Stimulated activated CD4-positive, alpha-beta T cell treated with anti-CD3 and anti-CD28 coated beads, Interleukin-12 subunit alpha, Interleukin-12 subunit beta, amount 100 ng/mL, for 4 hours (primary cell): ENCODE measurements at regions not wholly inside any gene's neighbourhood (a gene's known extent, or its start where the extent isn't known, plus 50 kb on each side); places are given as distances from the start of the nearest gene placed in this dataset.
"Not testable (repeated sequence)": the region's sequence is repeated elsewhere in the genome, so short reads cannot be mapped to it uniquely, and the experiment has no call there.

Experiments
- DNase-seq: peaks from one replicate; pipeline ENCODE4 v3.0.0-alpha.2; 2020

DNA sequence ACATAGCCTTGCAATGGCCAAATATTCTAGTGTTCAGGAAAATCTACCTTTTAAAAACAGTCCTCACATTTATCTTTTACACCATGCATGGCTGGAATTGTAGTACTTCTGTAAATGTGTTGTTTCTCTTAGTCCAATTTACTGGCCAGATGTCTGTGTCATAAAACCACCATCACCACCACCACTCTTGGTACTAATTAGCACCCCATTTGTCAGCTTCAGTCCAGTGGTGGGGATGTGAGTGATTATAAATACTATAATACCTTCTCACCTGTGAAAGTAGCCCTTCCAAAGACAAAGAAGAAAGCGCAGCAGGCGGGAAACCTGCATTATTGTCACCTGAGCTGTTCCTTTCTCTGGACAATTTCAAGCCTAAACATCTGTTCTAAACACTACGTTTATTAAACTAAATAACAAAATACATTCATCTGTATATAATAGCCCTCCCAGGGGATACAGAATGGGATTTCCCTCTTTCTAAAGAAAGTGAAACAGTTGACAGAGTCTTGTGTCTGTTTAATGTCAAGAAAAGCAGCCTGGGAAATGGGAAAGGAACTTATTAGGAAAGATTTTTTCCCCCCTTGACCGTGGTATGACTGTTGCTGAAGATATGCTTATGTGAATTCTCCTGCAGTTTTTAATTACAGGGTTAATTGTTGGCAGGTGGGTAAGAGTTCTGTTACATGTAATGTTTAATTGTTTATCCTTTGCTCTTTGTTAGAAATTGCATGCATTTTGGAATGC lies 144.5 kb upstream of the NUDT12 start:
- DNase-seq = no peak

GRCh38 chr5:103703617-103704016 lies 141.0 kb upstream of the NUDT12 start:
- DNase-seq = no peak

DNA sequence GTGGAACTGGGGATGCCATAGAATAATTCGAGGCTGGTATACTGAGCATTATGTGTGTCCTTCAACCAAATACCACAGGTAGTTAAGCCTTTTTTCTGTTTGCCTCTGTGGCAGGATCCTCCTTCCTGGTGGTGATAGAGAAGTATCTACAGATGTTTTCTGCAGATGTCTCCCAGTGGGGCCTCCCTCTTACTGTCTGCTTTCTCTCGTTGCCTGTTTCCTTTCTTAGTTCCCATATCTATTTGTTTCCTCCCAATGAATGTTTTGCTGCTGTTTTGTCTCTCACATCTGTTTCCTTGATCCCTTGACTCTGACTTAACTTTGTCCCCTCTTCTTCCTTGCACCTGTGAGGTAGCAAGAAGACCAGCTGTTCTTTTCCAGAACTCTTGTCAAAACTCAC lies 130.9 kb upstream of the NUDT12 start:
- DNase-seq = no peak

DNA sequence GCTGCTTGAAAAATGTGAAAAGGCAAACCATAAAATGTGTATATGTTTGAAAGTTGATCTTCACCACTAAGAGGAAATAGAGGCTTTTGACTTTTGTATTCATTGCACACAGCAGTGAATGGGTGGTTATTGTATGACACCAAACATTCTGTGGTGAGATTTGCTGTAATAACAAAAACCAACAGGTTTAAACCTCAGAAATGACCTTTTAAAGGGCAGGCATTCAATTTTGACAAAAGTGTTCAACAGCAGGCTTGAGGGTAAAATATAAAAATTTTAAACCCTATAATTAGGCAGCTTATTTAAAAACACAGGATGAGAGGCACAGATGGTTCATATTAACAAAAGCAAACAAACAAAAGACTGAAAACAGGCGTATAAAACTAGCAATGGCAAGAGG lies 128.1 kb upstream of the NUDT12 start:
- DNase-seq = no peak

DNA sequence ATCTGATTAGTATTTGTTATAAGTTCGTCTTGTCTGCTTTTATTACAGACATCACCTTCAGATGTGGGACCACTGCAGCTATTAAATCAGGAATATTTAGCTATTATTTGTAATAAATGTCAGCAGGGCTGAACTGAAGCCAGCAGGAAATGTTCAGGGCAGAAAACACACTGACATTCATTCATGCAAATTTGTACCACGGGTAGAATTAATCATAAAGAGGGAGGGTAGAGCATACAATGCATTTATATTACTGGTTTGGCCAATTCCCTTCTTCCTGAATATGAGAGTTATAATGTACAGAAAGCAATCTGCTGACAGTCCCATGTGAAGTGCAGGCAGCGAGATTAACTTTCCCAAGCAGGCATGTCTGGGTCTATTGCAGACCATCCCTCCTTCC lies 117.3 kb upstream of the NUDT12 start:
- DNase-seq = no peak

GRCh38 chr5:103676198-103676597 lies 113.6 kb upstream of the NUDT12 start:
- DNase-seq = not testable (repeated sequence)

GRCh38 chr5:103674739-103675138 lies 112.2 kb upstream of the NUDT12 start:
- DNase-seq = no peak

DNA sequence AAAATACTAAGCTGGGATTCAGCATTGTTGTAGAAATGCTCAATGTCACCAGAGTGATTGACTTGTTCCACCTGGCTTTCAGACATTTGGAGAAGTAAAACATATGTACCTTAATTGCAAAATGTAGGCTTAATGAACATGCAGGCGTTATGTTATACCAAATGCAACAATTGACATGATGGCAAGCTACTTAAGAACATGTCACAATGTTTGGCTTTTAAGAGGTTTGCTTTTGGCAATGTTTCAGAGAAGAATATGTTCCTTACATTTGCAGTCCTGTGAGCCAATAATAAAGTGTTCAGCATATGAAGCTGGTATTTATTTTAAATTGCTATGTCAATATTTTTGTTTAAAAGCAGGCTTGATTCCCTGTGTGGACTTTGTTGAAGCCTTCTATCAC lies 111.7 kb upstream of the NUDT12 start:
- DNase-seq = no peak

- DNase-seq = no peak
These were observed 107.0 kb upstream of the NUDT12 start for GRCh38 chr5:103669615-103670014.

GRCh38 chr5:103668281-103668680 lies 105.7 kb upstream of the NUDT12 start:
- DNase-seq = no peak

GRCh38 chr5:103667068-103667467 lies 104.5 kb upstream of the NUDT12 start:
- no peak for DNase-seq

GRCh38 chr5:103657301-103657700 lies 94.7 kb upstream of the NUDT12 start:
- no peak for DNase-seq

DNA sequence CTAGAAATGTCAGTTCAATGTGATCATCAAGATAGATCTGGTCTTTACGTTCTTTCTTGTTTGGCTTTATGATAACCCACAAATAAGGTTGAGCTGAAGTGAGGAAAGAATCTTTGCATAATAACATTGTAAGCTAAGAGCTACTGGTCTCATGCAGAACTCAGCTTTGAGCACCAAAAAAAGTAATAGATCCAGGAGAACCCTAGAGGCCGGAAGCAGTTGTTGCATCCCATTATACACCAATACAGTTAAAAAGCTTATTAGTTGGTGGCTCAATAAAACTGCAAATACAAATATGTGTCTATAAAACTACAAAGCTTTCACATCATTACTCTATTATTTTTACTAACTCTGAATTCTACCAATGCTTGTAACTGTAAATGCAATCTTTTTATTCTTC lies 85.5 kb upstream of the NUDT12 start:
- no peak for DNase-seq

DNA sequence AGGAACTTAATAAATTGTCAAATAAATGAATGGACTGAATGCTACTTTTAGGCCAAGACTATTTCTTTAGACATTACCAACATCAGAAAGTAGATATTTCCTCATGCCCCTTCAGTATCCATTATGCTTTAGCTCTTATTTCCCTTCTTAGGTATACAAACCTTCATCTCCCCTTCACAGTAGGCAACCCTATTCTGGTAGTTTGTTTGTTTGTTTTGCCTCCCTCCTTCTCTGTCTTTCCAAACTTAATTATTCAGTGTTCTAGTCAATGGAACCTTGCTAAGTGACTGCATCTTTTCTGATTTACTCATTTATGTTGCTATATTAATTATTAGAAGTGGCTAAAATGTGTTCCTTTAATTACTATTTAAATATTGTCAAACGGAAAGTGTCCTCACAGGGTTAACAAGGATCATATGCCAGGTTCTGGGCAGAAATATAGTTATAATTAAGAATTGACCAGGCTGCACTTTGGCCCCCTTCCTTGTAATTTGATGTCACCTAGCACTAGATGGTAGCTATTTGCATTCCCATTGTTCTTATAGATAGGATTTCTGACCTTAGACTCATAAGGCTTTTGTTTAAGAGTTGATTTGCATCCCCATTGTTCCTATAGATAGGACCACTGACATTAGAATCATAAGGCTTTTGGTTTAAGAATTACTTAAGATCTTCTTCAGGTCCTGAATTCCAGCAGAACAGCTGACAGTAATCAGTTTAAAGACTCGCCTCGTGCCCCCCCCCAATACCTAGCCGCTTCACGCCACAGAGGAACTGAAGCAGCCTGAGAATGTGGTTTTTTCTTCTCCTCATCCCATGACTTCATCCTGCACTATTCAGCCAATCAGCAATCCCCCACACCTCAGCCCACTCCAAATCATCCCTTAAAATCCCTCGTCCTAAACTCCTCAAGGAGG lies 84.4 kb upstream of the NUDT12 start:
- DNase-seq = no peak

- no peak for DNase-seq
These were observed 83.2 kb upstream of the NUDT12 start for GRCh38 chr5:103645816-103646215.

DNA sequence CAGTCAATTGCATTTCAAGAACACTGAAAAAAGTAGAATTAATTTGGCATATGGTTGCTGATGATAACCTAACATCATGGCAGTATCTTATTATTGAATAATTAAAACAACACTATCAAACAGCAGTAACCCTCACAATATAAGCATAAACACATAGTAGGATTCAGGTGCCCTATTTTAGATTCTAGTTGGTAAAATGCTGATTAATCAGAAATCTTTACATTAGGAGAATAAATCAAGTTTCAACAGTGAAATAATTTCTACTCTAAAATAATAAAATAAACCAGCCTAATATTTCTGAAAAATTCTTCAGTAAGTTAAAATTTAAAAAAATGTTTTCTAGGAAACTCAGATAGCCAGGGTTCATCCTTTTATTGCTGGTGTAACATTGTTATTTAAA lies 76.4 kb upstream of the NUDT12 start:
- DNase-seq = no peak

DNA sequence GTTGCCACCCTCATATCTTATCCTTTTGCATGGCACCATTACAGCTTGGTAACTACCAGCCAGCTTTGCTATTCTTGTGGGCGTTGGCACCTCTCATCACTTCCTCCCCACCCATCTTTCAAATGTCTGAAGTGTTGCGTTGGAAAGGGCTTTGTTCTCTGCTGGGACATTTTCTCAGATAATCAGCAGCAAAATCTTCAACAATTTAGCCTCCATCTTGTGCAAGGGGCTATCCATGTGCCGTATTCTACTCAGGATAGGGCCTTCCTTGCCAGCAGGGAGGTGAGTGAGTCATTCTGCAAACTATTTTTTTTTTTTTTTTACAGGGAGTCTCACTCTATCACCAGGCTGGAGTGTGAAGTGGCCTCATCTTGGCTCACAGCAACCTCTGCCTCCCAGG lies 62.1 kb upstream of the NUDT12 start:
- no peak for DNase-seq

DNA sequence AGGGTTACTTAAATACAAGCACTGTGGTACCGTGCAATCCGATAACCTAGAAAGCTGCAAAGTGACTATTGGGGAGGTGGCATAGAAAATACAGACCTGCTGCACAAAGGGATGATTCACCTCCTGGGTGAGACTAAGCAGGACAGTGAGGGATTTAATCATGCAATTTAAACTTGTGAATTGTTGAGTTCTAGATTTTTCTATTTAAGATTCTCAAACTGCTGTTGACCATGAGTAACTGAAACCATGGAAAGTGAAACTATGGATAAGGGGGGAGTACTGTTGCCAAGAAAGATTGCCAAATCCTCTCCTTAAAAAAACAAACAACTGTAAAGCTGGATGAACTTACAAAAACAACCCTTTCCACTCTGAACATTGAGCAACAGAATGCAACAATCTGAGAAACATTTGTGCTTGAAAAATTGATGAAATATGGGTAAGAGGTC lies 61.5 kb upstream of the NUDT12 start:
- no peak for DNase-seq

GRCh38 chr5:103623425-103623824 lies 60.8 kb upstream of the NUDT12 start:
- DNase-seq = no peak

- no peak for DNase-seq
These were observed 59.0 kb upstream of the NUDT12 start for GRCh38 chr5:103621548-103621930.

DNA sequence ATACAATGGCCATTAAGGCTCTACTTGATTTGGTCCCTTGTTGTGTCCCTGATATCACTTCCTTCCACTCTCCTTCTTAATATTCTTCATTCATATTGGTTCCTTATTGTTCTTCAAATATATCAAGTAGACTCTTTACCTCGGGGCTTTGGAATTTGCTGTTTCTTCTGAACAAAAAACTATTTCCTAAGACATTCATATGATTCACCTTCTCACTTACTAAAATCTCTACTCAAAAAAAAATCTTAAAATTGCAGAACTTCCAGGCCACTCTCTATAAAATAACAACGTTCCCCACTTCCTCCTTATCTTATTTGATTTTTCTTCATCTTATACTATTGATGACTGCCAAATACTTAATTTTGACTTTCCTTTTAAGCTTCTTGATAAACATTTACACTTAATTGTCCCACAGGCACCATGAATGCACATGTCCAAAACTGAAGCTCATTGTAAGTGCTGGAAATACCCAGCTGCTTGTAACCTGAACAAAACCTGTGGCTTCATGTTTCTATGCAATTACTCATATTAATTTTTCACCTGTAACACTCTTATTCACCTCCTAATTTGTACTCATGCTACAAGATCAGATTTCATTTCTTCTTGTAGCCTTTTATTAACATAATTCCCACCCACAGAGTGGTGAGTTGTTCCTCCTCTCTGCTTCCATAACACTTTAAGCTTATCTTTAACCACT lies 58.4 kb upstream of the NUDT12 start:
- no peak for DNase-seq

- DNase-seq = no peak
These were observed 55.3 kb upstream of the NUDT12 start for GRCh38 chr5:103617913-103618312.

GRCh38 chr5:103617090-103617489 lies 54.5 kb upstream of the NUDT12 start:
- DNase-seq = no peak

- no peak for DNase-seq
These were observed 50.0 kb upstream of the NUDT12 start for GRCh38 chr5:103612545-103612944.
